ENCODE measurements at regions not wholly inside any gene's neighbourhood (a gene's known extent, or its start where the extent isn't known, plus 50 kb on each side); places are given as distances from the start of the nearest gene placed in this dataset.

- no CpG with 5 or more reads among the region's 1 CpG for WGBS (ENCODE audit: insufficient coverage)
- H3K4me3 Mint-ChIP-seq, result no peak overlapping the region
- no peaks in the 10 kb centered on the region for H3K36me3 Mint-ChIP-seq
- H3K27me3 Mint-ChIP-seq, result no peaks in the 10 kb centered on the region
- POLR2A ChIA-PET, result no interaction called here
- no peak overlapping the region for H3K4me3 ChIP-seq (ENCODE audit: control insufficient read depth in 1 of 2, extremely low read depth in 1 of 2, low read length in 1 of 2)
- H3K36me3 ChIP-seq (ENCODE audit: control insufficient read depth in 2 of 2, extremely low read depth in 1 of 2, insufficient read depth in 1 of 2, low read length in 1 of 2), result no peaks in the 10 kb centered on the region
- H3K4me1 ChIP-seq (ENCODE audit: control insufficient read depth in 1 of 2, extremely low read depth in 1 of 2, insufficient read depth in 2 of 2, low read length in 2 of 2), result no peaks in the 10 kb centered on the region
- H3K27ac ChIP-seq (ENCODE audit: low read length), result no peak overlapping the region
- peaks cover 0 to 4% (median 0%) of the 10 kb centered on the region in 3 donors for H3K9me3 Mint-ChIP-seq
- CTCF ChIA-PET, result no interaction called here
- no peak overlapping the region for H3K27ac Mint-ChIP-seq
- no peaks in the 10 kb centered on the region for H3K9me3 ChIP-seq
- H3K4me1 Mint-ChIP-seq, result no peaks in the 10 kb centered on the region
- ATAC-seq (replicated peaks in 1 of 4) (no peak), DNase-seq (no peak)
- no peaks in the 10 kb centered on the region for H3K27me3 ChIP-seq (replicated peaks in 1 of 2; ENCODE audit: control insufficient read depth in 2 of 2, extremely low read depth in 1 of 2, insufficient read depth in 2 of 2, low read length in 1 of 2)
Measured at GRCh38 chr13:105395041-105395440, 1140.4 kb downstream of the EFNB2 start.

- Histone ChIP-seq H3K27me3 (replicated peaks in 1 of 2; ENCODE audit: control insufficient read depth in 2 of 2, extremely low read depth in 1 of 2, insufficient read depth in 2 of 2, low read length in 1 of 2) (no peaks in the 10 kb centered on the region), H3K36me3 (ENCODE audit: control insufficient read depth in 2 of 2, extremely low read depth in 1 of 2, insufficient read depth in 1 of 2, low read length in 1 of 2) (no peaks in the 10 kb centered on the region), H3K27ac (ENCODE audit: low read length) (no peak overlapping the region), H3K4me3 (ENCODE audit: control insufficient read depth in 1 of 2, extremely low read depth in 1 of 2, low read length in 1 of 2) (no peak overlapping the region), H3K9me3 (no peaks in the 10 kb centered on the region), H3K4me1 (ENCODE audit: control insufficient read depth in 1 of 2, extremely low read depth in 1 of 2, insufficient read depth in 2 of 2, low read length in 2 of 2) (no peaks in the 10 kb centered on the region)
- H3K9me3 Mint-ChIP-seq, result no peaks in the 10 kb centered on the region
- no peaks in the 10 kb centered on the region for H3K36me3 Mint-ChIP-seq
- POLR2A ChIA-PET, result no interaction called here
- H3K27ac Mint-ChIP-seq, result no peak overlapping the region
- no peak overlapping the region for H3K4me3 Mint-ChIP-seq
- no CpG with 5 or more reads among the region's 2 CpGs for WGBS (ENCODE audit: insufficient coverage)
- no peak for ATAC-seq (replicated peaks in 1 of 4)
- DNase-seq, result no peak
- no peaks in the 10 kb centered on the region for H3K4me1 Mint-ChIP-seq
- H3K27me3 Mint-ChIP-seq, result no peaks in the 10 kb centered on the region
- CTCF ChIA-PET, result no interaction called here
Measured at GRCh38 chr13:105389373-105389772, 1146.1 kb downstream of the EFNB2 start.

- Mint-ChIP-seq H3K36me3 (no peaks in the 10 kb centered on the region), H3K4me3 (no peak overlapping the region), H3K9me3 (peaks cover 0 to 5% (median 0%) of the 10 kb centered on the region in 3 donors), H3K27me3 (peaks cover 0 to 4% of the 10 kb centered on the region in 2 donors), H3K4me1 (no peaks in the 10 kb centered on the region), H3K27ac (no peak overlapping the region)
- WGBS (ENCODE audit: insufficient coverage), result 92% methylated on average over 2 of the region's 7 CpGs
- H3K36me3 ChIP-seq (ENCODE audit: control insufficient read depth in 2 of 2, extremely low read depth in 1 of 2, insufficient read depth in 1 of 2, low read length in 1 of 2), result no peaks in the 10 kb centered on the region
- ATAC-seq (replicated peaks in 1 of 4), result no peak
- H3K27ac ChIP-seq (ENCODE audit: low read length), result no peak overlapping the region
- no peak for DNase-seq
- no peaks in the 10 kb centered on the region for H3K27me3 ChIP-seq (replicated peaks in 1 of 2; ENCODE audit: control insufficient read depth in 2 of 2, extremely low read depth in 1 of 2, insufficient read depth in 2 of 2, low read length in 1 of 2)
- ChIA-PET CTCF (no interaction called here), POLR2A (no interaction called here)
- no peaks in the 10 kb centered on the region for H3K4me1 ChIP-seq (ENCODE audit: control insufficient read depth in 1 of 2, extremely low read depth in 1 of 2, insufficient read depth in 2 of 2, low read length in 2 of 2)
- no peaks in the 10 kb centered on the region for H3K9me3 ChIP-seq
- no peak overlapping the region for H3K4me3 ChIP-seq (ENCODE audit: control insufficient read depth in 1 of 2, extremely low read depth in 1 of 2, low read length in 1 of 2)
Measured at GRCh38 chr13:105377452-105377851, 1158.0 kb downstream of the EFNB2 start.

- DNase-seq, result no peak
- H3K36me3 Mint-ChIP-seq, result no peaks in the 10 kb centered on the region
- peaks cover 0 to 20% (median 1%) of the 10 kb centered on the region in 3 donors for H3K9me3 Mint-ChIP-seq
- Histone ChIP-seq H3K4me1 (ENCODE audit: control insufficient read depth in 1 of 2, extremely low read depth in 1 of 2, insufficient read depth in 2 of 2, low read length in 2 of 2) (peaks cover 0 to 2% of the 10 kb centered on the region in 2 experiments), H3K4me3 (ENCODE audit: control insufficient read depth in 1 of 2, extremely low read depth in 1 of 2, low read length in 1 of 2) (no peak overlapping the region), H3K9me3 (no peaks in the 10 kb centered on the region), H3K36me3 (ENCODE audit: control insufficient read depth in 2 of 2, extremely low read depth in 1 of 2, insufficient read depth in 1 of 2, low read length in 1 of 2) (no peaks in the 10 kb centered on the region), H3K27ac (ENCODE audit: low read length) (no peak overlapping the region), H3K27me3 (replicated peaks in 1 of 2; ENCODE audit: control insufficient read depth in 2 of 2, extremely low read depth in 1 of 2, insufficient read depth in 2 of 2, low read length in 1 of 2) (no peaks in the 10 kb centered on the region)
- H3K4me1 Mint-ChIP-seq, result no peaks in the 10 kb centered on the region
- ATAC-seq (replicated peaks in 1 of 4), result no peak
- no peak overlapping the region for H3K27ac Mint-ChIP-seq
- ChIA-PET POLR2A (no interaction called here), CTCF (no interaction called here)
- no peak overlapping the region for H3K4me3 Mint-ChIP-seq
- peaks cover 0 to 4% of the 10 kb centered on the region in 2 donors for H3K27me3 Mint-ChIP-seq
- WGBS (ENCODE audit: insufficient coverage), result no CpG with 5 or more reads among the region's 2 CpGs
Measured at GRCh38 chr13:105370011-105370650, 1165.3 kb downstream of the EFNB2 start.

GRCh38 chr13:105368781-105369180 lies 1166.7 kb downstream of the EFNB2 start:
- Histone ChIP-seq H3K9me3 (no peaks in the 10 kb centered on the region), H3K27me3 (replicated peaks in 1 of 2; ENCODE audit: control insufficient read depth in 2 of 2, extremely low read depth in 1 of 2, insufficient read depth in 2 of 2, low read length in 1 of 2) (no peaks in the 10 kb centered on the region), H3K36me3 (ENCODE audit: control insufficient read depth in 2 of 2, extremely low read depth in 1 of 2, insufficient read depth in 1 of 2, low read length in 1 of 2) (no peaks in the 10 kb centered on the region), H3K4me1 (ENCODE audit: control insufficient read depth in 1 of 2, extremely low read depth in 1 of 2, insufficient read depth in 2 of 2, low read length in 2 of 2) (peaks cover 0 to 2% of the 10 kb centered on the region in 2 experiments), H3K27ac (ENCODE audit: low read length) (no peak overlapping the region), H3K4me3 (ENCODE audit: control insufficient read depth in 1 of 2, extremely low read depth in 1 of 2, low read length in 1 of 2) (no peak overlapping the region)
- ATAC-seq (replicated peaks in 1 of 4) (no peak), DNase-seq (no peak)
- WGBS (ENCODE audit: insufficient coverage), result no CpG with 5 or more reads among the region's 4 CpGs
- no peak overlapping the region for H3K4me3 Mint-ChIP-seq
- H3K27me3 Mint-ChIP-seq, result peaks cover 0 to 4% of the 10 kb centered on the region in 2 donors
- ChIA-PET CTCF (no interaction called here), POLR2A (no interaction called here)
- H3K36me3 Mint-ChIP-seq, result no peaks in the 10 kb centered on the region
- H3K9me3 Mint-ChIP-seq, result peaks cover 0 to 20% (median 1%) of the 10 kb centered on the region in 3 donors
- no peak overlapping the region for H3K27ac Mint-ChIP-seq
- H3K4me1 Mint-ChIP-seq, result peaks cover 0 to 3% (median 3%) of the 10 kb centered on the region in 3 donors

GRCh38 chr13:105365831-105366230 lies 1169.6 kb downstream of the EFNB2 start:
- peaks cover 0 to 10% (median 0%) of the 10 kb centered on the region in 3 donors for H3K9me3 Mint-ChIP-seq
- no peaks in the 10 kb centered on the region for H3K36me3 Mint-ChIP-seq
- Histone ChIP-seq H3K4me3 (ENCODE audit: control insufficient read depth in 1 of 2, extremely low read depth in 1 of 2, low read length in 1 of 2) (no peak overlapping the region), H3K36me3 (ENCODE audit: control insufficient read depth in 2 of 2, extremely low read depth in 1 of 2, insufficient read depth in 1 of 2, low read length in 1 of 2) (no peaks in the 10 kb centered on the region), H3K4me1 (ENCODE audit: control insufficient read depth in 1 of 2, extremely low read depth in 1 of 2, insufficient read depth in 2 of 2, low read length in 2 of 2) (peaks cover 0 to 2% of the 10 kb centered on the region in 2 experiments), H3K27me3 (replicated peaks in 1 of 2; ENCODE audit: control insufficient read depth in 2 of 2, extremely low read depth in 1 of 2, insufficient read depth in 2 of 2, low read length in 1 of 2) (no peaks in the 10 kb centered on the region), H3K27ac (ENCODE audit: low read length) (no peak overlapping the region), H3K9me3 (no peaks in the 10 kb centered on the region)
- peaks cover 0 to 4% of the 10 kb centered on the region in 2 donors for H3K27me3 Mint-ChIP-seq
- H3K27ac Mint-ChIP-seq, result no peak overlapping the region
- no peak overlapping the region for H3K4me3 Mint-ChIP-seq
- WGBS (ENCODE audit: insufficient coverage), result no CpG with 5 or more reads among the region's 1 CpG
- POLR2A ChIA-PET, result interaction anchor here in 1 of 2 donors (0.6 kb wide), 1 partner anchor 26 kb away, joined by 5 read pairs; no protein-coding TSS in a partner anchor
- CTCF ChIA-PET, result no interaction called here
- no peak for DNase-seq
- no peak for ATAC-seq (replicated peaks in 1 of 4)
- H3K4me1 Mint-ChIP-seq, result peaks cover 0 to 8% (median 3%) of the 10 kb centered on the region in 3 donors
